C4-2B (cell line): ENCODE measurements at regions not wholly inside any gene's neighbourhood (a gene's known extent, or its start where the extent isn't known, plus 50 kb on each side); places are given as distances from the start of the nearest gene placed in this dataset.

Experiments
- CTCF ChIP-seq: fragments of 450-650 bp; conservative IDR thresholded peaks from 2 replicates; pipeline ENCODE4 v1.5.1; 2017; ENCODE audit warnings: mild to moderate bottlenecking
- ZFX ChIP-seq: fragments of 450-650 bp; IDR thresholded peaks from 2 replicates; pipeline ENCODE4 v1.6.1; 2017

- TF ChIP-seq CTCF (no peak), ZFX (no peak)
Measured at GRCh38 chr5:66518052-66518451, 78.1 kb upstream of the MAST4 start.
